ENCODE measurements at regions not wholly inside any gene's neighbourhood (a gene's known extent, or its start where the extent isn't known, plus 50 kb on each side); places are given as distances from the start of the nearest gene placed in this dataset.

DNA sequence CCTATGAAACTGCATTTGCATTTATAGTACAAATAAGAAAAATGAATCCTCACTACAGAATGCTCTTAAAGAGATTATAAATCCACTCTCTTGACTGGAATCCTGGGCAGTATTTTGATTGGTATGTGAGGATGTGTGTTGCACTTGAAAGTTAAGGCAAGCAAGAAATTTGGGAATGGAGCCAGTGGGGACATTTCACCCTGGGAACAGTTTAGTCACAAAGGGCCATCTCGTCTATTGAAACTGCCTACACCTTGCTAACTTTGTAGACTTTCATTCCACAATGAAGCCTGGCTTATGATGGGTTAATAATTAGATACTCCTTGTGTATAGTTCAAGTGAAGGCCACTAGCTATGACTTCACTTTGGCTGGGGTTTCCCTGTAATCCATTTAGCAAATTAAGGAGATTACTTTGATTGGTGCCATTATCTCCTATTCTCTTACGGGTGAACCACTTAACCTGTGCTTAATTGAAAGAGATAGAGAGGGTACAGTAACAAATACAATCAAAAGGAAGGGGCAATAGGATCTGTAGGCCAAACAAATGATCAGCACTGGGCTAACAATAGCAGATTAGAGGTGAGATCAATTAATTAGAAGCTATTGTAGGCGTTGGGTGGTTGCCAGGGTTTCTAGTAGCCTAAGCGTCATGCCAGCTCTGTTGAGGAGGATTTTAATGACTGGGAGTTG, 146.9 kb upstream of the RARB start:
- TF ChIP-seq, protein P1, sequence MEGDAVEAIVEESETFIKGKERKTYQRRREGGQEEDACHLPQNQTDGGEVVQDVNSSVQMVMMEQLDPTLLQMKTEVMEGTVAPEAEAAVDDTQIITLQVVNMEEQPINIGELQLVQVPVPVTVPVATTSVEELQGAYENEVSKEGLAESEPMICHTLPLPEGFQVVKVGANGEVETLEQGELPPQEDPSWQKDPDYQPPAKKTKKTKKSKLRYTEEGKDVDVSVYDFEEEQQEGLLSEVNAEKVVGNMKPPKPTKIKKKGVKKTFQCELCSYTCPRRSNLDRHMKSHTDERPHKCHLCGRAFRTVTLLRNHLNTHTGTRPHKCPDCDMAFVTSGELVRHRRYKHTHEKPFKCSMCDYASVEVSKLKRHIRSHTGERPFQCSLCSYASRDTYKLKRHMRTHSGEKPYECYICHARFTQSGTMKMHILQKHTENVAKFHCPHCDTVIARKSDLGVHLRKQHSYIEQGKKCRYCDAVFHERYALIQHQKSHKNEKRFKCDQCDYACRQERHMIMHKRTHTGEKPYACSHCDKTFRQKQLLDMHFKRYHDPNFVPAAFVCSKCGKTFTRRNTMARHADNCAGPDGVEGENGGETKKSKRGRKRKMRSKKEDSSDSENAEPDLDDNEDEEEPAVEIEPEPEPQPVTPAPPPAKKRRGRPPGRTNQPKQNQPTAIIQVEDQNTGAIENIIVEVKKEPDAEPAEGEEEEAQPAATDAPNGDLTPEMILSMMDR (IDR thresholded peaks at IDR 0.05; ENCODE audit: poor library complexity, severe bottlenecking) = no peak
- TF ChIP-seq, protein P2, sequence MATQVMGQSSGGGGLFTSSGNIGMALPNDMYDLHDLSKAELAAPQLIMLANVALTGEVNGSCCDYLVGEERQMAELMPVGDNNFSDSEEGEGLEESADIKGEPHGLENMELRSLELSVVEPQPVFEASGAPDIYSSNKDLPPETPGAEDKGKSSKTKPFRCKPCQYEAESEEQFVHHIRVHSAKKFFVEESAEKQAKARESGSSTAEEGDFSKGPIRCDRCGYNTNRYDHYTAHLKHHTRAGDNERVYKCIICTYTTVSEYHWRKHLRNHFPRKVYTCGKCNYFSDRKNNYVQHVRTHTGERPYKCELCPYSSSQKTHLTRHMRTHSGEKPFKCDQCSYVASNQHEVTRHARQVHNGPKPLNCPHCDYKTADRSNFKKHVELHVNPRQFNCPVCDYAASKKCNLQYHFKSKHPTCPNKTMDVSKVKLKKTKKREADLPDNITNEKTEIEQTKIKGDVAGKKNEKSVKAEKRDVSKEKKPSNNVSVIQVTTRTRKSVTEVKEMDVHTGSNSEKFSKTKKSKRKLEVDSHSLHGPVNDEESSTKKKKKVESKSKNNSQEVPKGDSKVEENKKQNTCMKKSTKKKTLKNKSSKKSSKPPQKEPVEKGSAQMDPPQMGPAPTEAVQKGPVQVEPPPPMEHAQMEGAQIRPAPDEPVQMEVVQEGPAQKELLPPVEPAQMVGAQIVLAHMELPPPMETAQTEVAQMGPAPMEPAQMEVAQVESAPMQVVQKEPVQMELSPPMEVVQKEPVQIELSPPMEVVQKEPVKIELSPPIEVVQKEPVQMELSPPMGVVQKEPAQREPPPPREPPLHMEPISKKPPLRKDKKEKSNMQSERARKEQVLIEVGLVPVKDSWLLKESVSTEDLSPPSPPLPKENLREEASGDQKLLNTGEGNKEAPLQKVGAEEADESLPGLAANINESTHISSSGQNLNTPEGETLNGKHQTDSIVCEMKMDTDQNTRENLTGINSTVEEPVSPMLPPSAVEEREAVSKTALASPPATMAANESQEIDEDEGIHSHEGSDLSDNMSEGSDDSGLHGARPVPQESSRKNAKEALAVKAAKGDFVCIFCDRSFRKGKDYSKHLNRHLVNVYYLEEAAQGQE (IDR thresholded peaks at IDR 0.05; ENCODE audit: borderline replicate concordance) = no peak
